ENCODE measurements at regions not wholly inside any gene's neighbourhood (a gene's known extent, or its start where the extent isn't known, plus 50 kb on each side); places are given as distances from the start of the nearest gene placed in this dataset.

GRCh38 chr2:43030551-43031307, 195.7 kb downstream of the ZFP36L2 start:
- intact Hi-C loops (cut with micrococcal nuclease; ENCODE audit: unreplicated experiment): no loop called here
- no TSS peak for BruUV-seq (replicated peaks)
- RAD21 ChIA-PET (ENCODE audit: unreplicated experiment): interaction anchor here (1.0 to 1.3 kb wide), 2 partner anchors 21 to 198 kb away, joined by 3 to 4 read pairs; no protein-coding TSS in a partner anchor
- Histone ChIP-seq H3K27ac (ENCODE audit: control insufficient read depth, insufficient read depth) (no peak overlapping the region), H3K4me3 (no peak overlapping the region), H2AFZ (ENCODE audit: control insufficient read depth, low read depth, low read length) (no peak overlapping the region), H4K20me1 (ENCODE audit: control insufficient read depth, insufficient read depth) (no peaks in the 10 kb centered on the region), H3K36me3 (ENCODE audit: control insufficient read depth in 2 of 2, insufficient read depth in 2 of 2, low read length in 1 of 2) (no peaks in the 10 kb centered on the region), H3K4me1 (ENCODE audit: control insufficient read depth, insufficient read depth, low read length) (no peaks in the 10 kb centered on the region), H3K4me2 (ENCODE audit: control insufficient read depth, insufficient read depth) (no peak overlapping the region), H3K9ac (ENCODE audit: control insufficient read depth, insufficient read depth, low read length) (no peak overlapping the region), H3K27me3 (replicated peaks in 1 of 2; ENCODE audit: control insufficient read depth in 2 of 2, insufficient read depth in 2 of 2, low read length in 1 of 2) (no peaks in the 10 kb centered on the region; a peak in 2 of 4 replicates), H3K9me3 (replicated peaks; ENCODE audit: control insufficient read depth, insufficient read depth, low read length) (no peaks in the 10 kb centered on the region), H3K79me2 (ENCODE audit: control insufficient read depth, insufficient read depth, low read length) (no peaks in the 10 kb centered on the region)
- POLR2A ChIA-PET: interaction anchor here (1.2 kb wide), 1 partner anchor 15 kb away, joined by 4 read pairs; no protein-coding TSS in a partner anchor
- ATAC-seq: no peak
- no peak for TF ChIP-seq PAX8 (IDR thresholded peaks at IDR 0.05)
- no peak for TF ChIP-seq ZNF274 (IDR thresholded peaks at IDR 0.05; ENCODE audit: insufficient read depth, insufficient read length)
- no peak for TF ChIP-seq SKIL (IDR thresholded peaks at IDR 0.05; ENCODE audit: low read depth, poor library complexity, severe bottlenecking)
- no peak for TF ChIP-seq BMI1 (IDR thresholded peaks at IDR 0.05; ENCODE audit: borderline replicate concordance)
- TF ChIP-seq BCL3 (IDR thresholded peaks at IDR 0.05; ENCODE audit: borderline replicate concordance, insufficient read depth, low read depth, low read length, poor library complexity, severe bottlenecking): no peak
- no peak for TF ChIP-seq CBFB (IDR thresholded peaks at IDR 0.05; ENCODE audit: low read depth)
- TF ChIP-seq KLF5 (IDR thresholded peaks at IDR 0.05; ENCODE audit: partially characterized antibody): no peak
- no peak for TF ChIP-seq CUX1 (IDR thresholded peaks at IDR 0.05; ENCODE audit: insufficient replicate concordance, low read depth, low read length)
- TF ChIP-seq ZNF384 (IDR thresholded peaks at IDR 0.05; ENCODE audit: borderline replicate concordance, low read depth, low read length): no peak
- no peak for TF ChIP-seq RUNX3 (IDR thresholded peaks at IDR 0.05; ENCODE audit: low read length)
- TF ChIP-seq PKNOX1 (IDR thresholded peaks at IDR 0.05): no peak
- TF ChIP-seq ESRRA (IDR thresholded peaks at IDR 0.05; ENCODE audit: low read length): no peak
- no peak for FAIRE-seq
- CTCF ChIA-PET: interaction anchor here (1.2 kb wide), 1 partner anchor 19 kb away, joined by 4 read pairs; no protein-coding TSS in a partner anchor
- 34% methylated on average over 10 of the region's 10 CpGs for WGBS (ENCODE audit: insufficient coverage, insufficient replicate concordance, low lambda C conversion rate, missing lambda C conversion rate)
- SMC1A ChIA-PET (ENCODE audit: uncharacterized antibody, unreplicated experiment): interaction anchor here (0.8 kb wide), 1 partner anchor 57 kb away, joined by 3 read pairs; no protein-coding TSS in a partner anchor
- in situ Hi-C loops (cut with MboI): no loop called here
- no peak for DNase-seq (ENCODE audit: low read depth, low spot score)
